HG02970 (cell line): ENCODE measurements at regions not wholly inside any gene's neighbourhood (a gene's known extent, or its start where the extent isn't known, plus 50 kb on each side); places are given as distances from the start of the nearest gene placed in this dataset.

ENCODE experiments used
- ATAC-seq: cut with Tn5 transposase; IDR thresholded peaks from one replicate; pipeline ENCODE4 v1.9.1; 2021; ENCODE audit warnings: mild to moderate bottlenecking, moderate library complexity, moderate number of reproducible peaks; ENCODE audit not compliant: unreplicated experiment, low FRiP score

DNA sequence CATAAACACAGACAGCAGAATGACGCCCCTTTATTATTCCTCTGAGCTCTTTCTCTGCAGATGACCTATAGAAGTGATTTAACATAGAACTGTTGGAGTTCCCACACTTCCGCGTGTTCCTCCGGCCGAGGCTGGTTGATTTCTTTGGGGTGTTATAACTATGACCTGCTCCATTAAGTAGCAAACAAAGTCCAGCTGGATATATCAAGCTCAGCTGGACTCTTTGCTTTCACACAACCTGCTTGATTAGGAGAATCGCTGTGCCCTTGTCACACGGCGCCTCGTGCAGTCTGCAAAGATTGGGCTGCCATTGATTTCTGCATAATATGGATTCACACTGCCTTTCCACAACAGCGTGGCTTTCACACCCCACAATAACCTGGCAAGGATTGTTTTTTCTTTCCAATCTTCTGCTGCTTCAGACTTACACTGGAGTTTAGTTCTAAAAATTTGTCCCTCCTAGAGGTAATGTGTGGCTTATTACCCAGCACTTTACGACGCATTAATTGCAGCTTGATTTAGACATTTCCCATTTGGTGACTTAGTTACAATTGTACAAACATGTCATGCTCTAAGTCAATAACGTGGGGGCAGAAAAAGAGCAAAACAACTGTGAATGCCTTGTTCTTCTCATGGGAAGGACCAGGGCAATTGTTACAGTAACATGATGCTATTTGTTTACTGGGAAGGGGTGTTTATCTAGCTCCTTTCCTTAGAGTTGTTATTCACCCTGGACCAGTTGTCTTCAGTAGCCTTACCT, 485.7 kb downstream of the TXNL1 start:
- ATAC-seq: no peak

GRCh38 chr18:56148373-56148772, 490.0 kb downstream of the TXNL1 start:
- ATAC-seq: no peak

- no peak for ATAC-seq
Measured at GRCh38 chr18:56146565-56146964, 491.8 kb downstream of the TXNL1 start.

GRCh38 chr18:56142001-56142400, 496.4 kb downstream of the TXNL1 start:
- ATAC-seq: no peak

- ATAC-seq: no peak
Measured at GRCh38 chr18:56139792-56140254, 498.6 kb downstream of the TXNL1 start.

DNA sequence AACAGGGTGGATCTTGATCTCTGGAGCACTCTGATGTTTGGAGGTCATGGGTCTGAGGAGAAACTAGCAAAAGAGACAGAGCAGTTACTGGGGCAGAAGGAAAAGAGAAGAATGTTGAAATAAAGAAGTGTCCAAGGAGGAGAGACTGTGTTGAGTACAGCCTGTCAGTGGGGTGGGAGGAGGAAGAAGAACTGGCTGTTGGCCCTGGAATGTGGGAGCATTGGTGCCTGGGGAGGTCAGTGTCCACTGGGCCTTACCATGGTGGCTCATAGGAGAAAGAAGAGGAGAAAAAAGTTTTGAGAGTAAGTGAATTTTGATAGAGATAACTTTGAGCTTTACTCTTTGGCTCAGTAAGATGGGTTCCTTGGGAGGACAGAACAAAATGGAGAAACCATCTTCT, 499.0 kb downstream of the TXNL1 start:
- ATAC-seq: no peak

GRCh38 chr18:56136105-56136504, 502.3 kb downstream of the TXNL1 start:
- no peak for ATAC-seq

GRCh38 chr18:56130481-56130880, 507.9 kb downstream of the TXNL1 start:
- no peak for ATAC-seq

- ATAC-seq: no peak
Measured at GRCh38 chr18:56128153-56128791, 510.1 kb downstream of the TXNL1 start.

GRCh38 chr18:56127322-56128099, 510.9 kb downstream of the TXNL1 start:
- ATAC-seq: no peak

- ATAC-seq: no peak
Measured at GRCh38 chr18:56124186-56124585, 514.2 kb downstream of the TXNL1 start.

DNA sequence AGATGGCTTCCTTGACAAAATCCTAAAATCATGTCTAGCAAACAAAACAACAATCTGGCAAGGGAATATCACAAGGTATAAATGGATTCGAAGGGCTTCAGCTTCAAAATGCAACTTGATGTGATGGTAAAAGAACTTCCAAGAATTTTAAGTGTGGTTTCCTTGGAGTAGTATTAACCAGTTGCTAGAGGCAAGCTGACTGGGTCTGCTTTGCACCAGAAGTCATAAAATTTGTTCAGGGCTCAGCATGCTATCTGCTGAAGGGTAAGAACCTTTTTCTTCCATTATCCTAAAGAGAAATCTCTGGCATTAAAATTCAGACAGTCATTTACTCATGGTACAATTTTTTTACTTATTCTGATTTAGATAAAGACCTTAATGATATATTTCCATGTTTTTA, 516.7 kb downstream of the TXNL1 start:
- ATAC-seq: no peak

DNA sequence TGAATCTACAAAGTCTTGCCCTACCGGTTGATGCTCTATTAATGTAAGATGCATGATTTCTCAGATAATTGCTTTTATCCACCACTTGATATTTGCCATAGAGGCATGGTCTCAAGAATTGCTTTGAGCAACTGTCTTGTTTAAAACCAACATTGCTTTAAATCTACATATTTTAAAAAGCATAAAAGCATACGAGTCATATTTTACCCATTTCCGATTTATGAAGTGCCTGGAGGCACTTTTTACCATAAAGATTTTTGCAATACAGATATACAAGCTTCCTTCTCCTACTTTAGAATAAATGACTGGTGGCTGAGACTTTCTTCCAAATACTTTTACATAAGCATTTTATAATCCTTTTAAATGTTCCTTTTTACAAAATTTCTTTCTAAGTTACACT, 517.6 kb downstream of the TXNL1 start:
- no peak for ATAC-seq

GRCh38 chr18:56119681-56120080, 518.7 kb downstream of the TXNL1 start:
- ATAC-seq: no peak

- ATAC-seq: no peak
Measured at GRCh38 chr18:56118422-56118821, 520.0 kb downstream of the TXNL1 start.

- no peak for ATAC-seq
Measured at GRCh38 chr18:56115071-56116015, 523.0 kb downstream of the TXNL1 start.

GRCh38 chr18:56112984-56113383, 525.0 kb upstream of the TCF4 start:
- ATAC-seq: no peak

DNA sequence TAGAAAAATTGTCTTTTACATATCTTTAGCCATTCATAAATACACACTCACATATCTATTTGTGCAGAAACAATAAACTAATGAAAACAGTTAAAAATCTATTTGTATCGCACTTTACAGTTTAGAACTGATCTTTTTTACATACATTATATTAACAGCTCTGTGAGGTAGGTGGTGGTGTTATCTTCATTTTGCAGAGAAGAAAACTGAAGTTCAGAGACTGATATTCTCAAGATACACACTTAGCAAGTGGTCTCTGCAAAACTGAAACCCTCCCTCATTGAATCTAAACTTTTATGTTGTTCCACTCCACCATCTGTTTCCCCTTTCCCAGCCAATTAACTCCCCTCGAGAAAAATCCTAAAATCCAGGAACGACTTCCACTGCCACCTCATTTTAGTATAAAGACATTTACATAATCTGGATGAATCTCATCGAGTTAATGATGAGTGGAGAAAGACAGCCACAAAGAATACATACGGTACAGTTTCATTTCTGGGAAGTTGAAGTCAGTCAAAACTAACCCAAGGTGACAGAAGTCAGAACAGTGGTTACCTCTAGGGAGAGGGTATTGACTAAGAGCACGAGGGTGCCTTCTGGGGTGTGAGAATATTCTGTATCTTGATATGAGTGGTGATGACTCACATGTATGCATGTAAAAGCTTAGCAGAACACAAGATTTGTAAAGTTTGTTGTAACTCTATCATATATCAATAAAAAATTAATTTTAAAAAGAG, 524.2 kb upstream of the TCF4 start:
- ATAC-seq: peak; percentile 95

DNA sequence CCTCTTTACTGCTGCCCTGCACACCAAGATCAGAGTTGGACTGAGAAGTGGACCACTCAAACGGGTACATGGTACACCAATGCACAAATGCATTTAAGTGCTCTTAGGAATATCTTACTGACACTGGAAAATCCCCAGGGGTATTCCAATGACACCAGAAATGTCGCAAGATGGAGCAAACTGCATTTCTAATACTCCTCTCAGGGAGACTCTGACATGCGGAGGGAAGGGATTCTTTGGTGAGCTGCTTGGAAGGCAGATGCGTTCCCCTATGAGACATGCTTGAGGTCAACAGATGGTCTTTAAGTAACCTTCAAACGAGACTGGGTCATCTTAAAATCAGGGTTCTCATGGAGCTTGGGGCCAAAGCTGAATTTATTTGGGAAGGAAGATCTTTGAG, 521.8 kb upstream of the TCF4 start:
- ATAC-seq: no peak
